Erythroblast (primary cell): ENCODE measurements at regions not wholly inside any gene's neighbourhood (a gene's known extent, or its start where the extent isn't known, plus 50 kb on each side); places are given as distances from the start of the nearest gene placed in this dataset.

ENCODE experiments used
- GATA1 ChIP-seq: IDR thresholded peaks from 2 replicates; pipeline ENCODE4 v1.6.1; 2011; ENCODE audit warnings: low read depth, mild to moderate bottlenecking, control low read depth, low read length, moderate library complexity
- POLR2A ChIP-seq: IDR thresholded peaks from 2 replicates; pipeline ENCODE4 v1.6.1; 2011; ENCODE audit warnings: mild to moderate bottlenecking, low read length

DNA sequence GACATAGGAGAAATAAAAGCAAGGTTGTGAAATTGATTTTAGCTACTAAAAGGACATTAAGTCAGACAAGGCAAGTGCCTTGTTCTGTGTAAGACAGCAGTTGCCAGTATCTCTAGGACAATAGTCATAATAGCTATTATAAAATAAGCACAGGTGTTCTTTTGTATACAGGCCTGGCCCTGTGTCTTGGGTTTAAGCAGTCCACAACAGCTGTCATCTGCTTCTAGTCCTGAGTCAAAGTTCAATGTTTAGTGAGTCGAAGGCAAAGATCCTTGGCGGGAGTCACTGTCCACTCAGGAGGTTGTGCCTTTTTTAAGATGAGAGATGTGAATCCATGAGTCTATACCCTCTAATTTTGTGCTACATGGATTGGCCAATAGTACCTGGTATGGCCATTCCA is 79.5 kb downstream of the SC5D start:
- TF ChIP-seq POLR2A (no peak), GATA1 (no peak)
